ENCODE measurements at regions not wholly inside any gene's neighbourhood (a gene's known extent, or its start where the extent isn't known, plus 50 kb on each side); places are given as distances from the start of the nearest gene placed in this dataset.

GRCh38 chr20:61178551-61179071 is 73.5 kb upstream of the CDH4 start:
- TF ChIP-seq POLR2A (IDR thresholded peaks at IDR 0.05) = no peak
- TF ChIP-seq CTCF (IDR thresholded peaks at IDR 0.05) = no peak

Data from uterus (tissue), 2 donors.